OCI-LY7 (cell line): ENCODE measurements at regions not wholly inside any gene's neighbourhood (a gene's known extent, or its start where the extent isn't known, plus 50 kb on each side); places are given as distances from the start of the nearest gene placed in this dataset.

Source experiments
- BruUV-seq: library from RNA; stranded (reverse); fragments of 400-500 nt; replicated peaks from 2 replicates; lab custom pipeline; 2021; lab: Mats Ljungman, UMichigan
- CTCF ChIA-PET: fragments of 300-600 bp; sonication (Branson Sonifier 250); formaldehyde crosslinking; loops from one replicate; lab custom pipeline; 2022; ENCODE audit warnings: antibody characterized with exemption; ENCODE audit not compliant: unreplicated experiment; lab: Charles Lee
- POLR2A ChIA-PET: fragments of 300-600 bp; sonication (Branson Sonifier 250); formaldehyde crosslinking; loops from one replicate; lab custom pipeline; 2022; ENCODE audit warnings: antibody characterized with exemption; lab: Charles Lee
- DNase-seq: peaks from one replicate; pipeline ENCODE4 v3.0.0-alpha.2; 2015; ENCODE audit warnings: low spot score
- H2AFZ ChIP-seq: fragments of 200-600 bp; sonication (generic), shearing (Covaris generic); 2 replicates; pipeline ENCODE4 v1.6.1; 2014; ENCODE audit warnings: mild to moderate bottlenecking, antibody characterized with exemption, low read length, moderate library complexity
- H3K27ac ChIP-seq: fragments of 200-600 bp; sonication (generic); 2 replicates; pipeline ENCODE4 v1.5.1; 2014; ENCODE audit warnings: mixed run types, low read depth, mild to moderate bottlenecking, moderate library complexity, low read length, inconsistent platforms; ENCODE audit not compliant: poor library complexity, severe bottlenecking
- H3K36me3 ChIP-seq: fragments of 200-600 bp; sonication (generic); 2 replicates; pipeline ENCODE4 v1.6.1; 2014; ENCODE audit warnings: mild to moderate bottlenecking, antibody characterized with exemption, low read length, moderate library complexity, mixed read lengths; ENCODE audit not compliant: insufficient read depth
- H3K4me1 ChIP-seq: fragments of 200-600 bp; sonication (generic); 2 replicates; pipeline ENCODE4 v1.5.1; 2014; ENCODE audit warnings: mild to moderate bottlenecking, low read length; ENCODE audit not compliant: insufficient read depth, poor library complexity, severe bottlenecking
- H3K4me2 ChIP-seq: fragments of 200-600 bp; sonication (generic); 2 replicates; pipeline ENCODE4 v1.6.1; 2014; ENCODE audit warnings: mild to moderate bottlenecking, low read length
- H3K4me3 ChIP-seq: fragments of 200-600 bp; sonication (generic); 2 replicates; pipeline ENCODE4 v1.5.1; 2014; ENCODE audit warnings: mild to moderate bottlenecking, low read depth, low read length; ENCODE audit not compliant: poor library complexity, severe bottlenecking
- H3K79me2 ChIP-seq: fragments of 200-600 bp; sonication (generic); 2 replicates; pipeline ENCODE4 v1.6.1; 2016; ENCODE audit warnings: low read depth, mild to moderate bottlenecking, low read length, moderate library complexity, mixed read lengths; ENCODE audit not compliant: insufficient read depth
- H3K9me2 ChIP-seq: fragments of 200-600 bp; sonication (generic); 2 replicates; pipeline ENCODE4 v1.6.1; 2016; ENCODE audit warnings: mild to moderate bottlenecking, low read length, mixed read lengths; ENCODE audit not compliant: insufficient read depth
- H3K9me3 ChIP-seq: fragments of 200-600 bp; sonication (generic); 2 replicates; pipeline ENCODE4 v1.6.1; 2014; ENCODE audit warnings: mild to moderate bottlenecking, mixed run types, low read length, mixed read lengths
- H4K20me1 ChIP-seq: fragments of 200-600 bp; sonication (generic); 2 replicates; pipeline ENCODE4 v1.6.1; 2014; ENCODE audit warnings: mild to moderate bottlenecking, antibody characterized with exemption, low read length, moderate library complexity, mixed read lengths; ENCODE audit not compliant: insufficient read depth
- EZH2phosphoT487 ChIP-seq: fragments of 200-600 bp; sonication (generic); IDR thresholded peaks from 2 replicates; pipeline ENCODE4 v1.6.1; 2018; ENCODE audit warnings: low read depth, borderline replicate concordance, mild to moderate bottlenecking, mixed run types, antibody characterized with exemption, low read length, moderate library complexity, mixed read lengths
- intact Hi-C: fragments of 100-400 bp; cut with micrococcal nuclease; formaldehyde crosslinking; loops from one replicate; pipeline ENCODE4 v1.10.0; 2022; ENCODE audit not compliant: unreplicated experiment
- TF ChIP-seq, protein P1 (sequence below): fragments of 200-600 bp; sonication (generic); conservative IDR thresholded peaks from 2 replicates; pipeline ENCODE4 v1.5.1; 2014; ENCODE audit warnings: mild to moderate bottlenecking, antibody characterized with exemption, low read length, moderate library complexity, mixed read lengths

DNA sequence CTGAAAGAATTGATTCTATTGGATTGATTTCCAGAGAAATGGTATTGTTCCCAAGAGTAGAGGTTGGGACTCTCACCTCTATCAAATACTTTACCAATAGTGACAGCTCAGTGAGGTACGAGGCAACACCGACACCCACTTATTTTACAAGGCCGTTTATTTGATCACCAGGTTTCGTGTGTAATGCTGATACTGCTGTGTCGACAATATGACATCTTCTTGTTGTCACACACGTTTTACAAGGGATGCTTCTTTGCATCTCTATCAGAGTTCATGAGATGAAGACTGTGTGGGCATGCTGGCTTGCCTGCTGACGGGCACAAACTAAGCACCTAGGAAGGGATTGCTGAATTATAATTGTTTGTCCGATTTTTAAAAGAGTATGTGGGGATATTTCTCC is 217.8 kb upstream of the EGLN3 start:
- H3K36me3 ChIP-seq, result no peaks in the 10 kb centered on the region
- no peak for TF ChIP-seq EZH2phosphoT487
- TF ChIP-seq, protein P1, sequence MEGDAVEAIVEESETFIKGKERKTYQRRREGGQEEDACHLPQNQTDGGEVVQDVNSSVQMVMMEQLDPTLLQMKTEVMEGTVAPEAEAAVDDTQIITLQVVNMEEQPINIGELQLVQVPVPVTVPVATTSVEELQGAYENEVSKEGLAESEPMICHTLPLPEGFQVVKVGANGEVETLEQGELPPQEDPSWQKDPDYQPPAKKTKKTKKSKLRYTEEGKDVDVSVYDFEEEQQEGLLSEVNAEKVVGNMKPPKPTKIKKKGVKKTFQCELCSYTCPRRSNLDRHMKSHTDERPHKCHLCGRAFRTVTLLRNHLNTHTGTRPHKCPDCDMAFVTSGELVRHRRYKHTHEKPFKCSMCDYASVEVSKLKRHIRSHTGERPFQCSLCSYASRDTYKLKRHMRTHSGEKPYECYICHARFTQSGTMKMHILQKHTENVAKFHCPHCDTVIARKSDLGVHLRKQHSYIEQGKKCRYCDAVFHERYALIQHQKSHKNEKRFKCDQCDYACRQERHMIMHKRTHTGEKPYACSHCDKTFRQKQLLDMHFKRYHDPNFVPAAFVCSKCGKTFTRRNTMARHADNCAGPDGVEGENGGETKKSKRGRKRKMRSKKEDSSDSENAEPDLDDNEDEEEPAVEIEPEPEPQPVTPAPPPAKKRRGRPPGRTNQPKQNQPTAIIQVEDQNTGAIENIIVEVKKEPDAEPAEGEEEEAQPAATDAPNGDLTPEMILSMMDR, result no peak
- ChIA-PET CTCF (no interaction called here), POLR2A (interaction anchor here (0.6 kb wide), 1 partner anchor 314 kb away, joined by 3 read pairs; no protein-coding TSS in a partner anchor)
- H2AFZ ChIP-seq, result no peak overlapping the region
- no peaks in the 10 kb centered on the region for H3K9me2 ChIP-seq
- H3K4me2 ChIP-seq, result no peak overlapping the region
- DNase-seq, result no peak
- intact Hi-C loops, result no loop called here
- no peaks in the 10 kb centered on the region for H3K79me2 ChIP-seq
- H3K4me3 ChIP-seq, result no peak overlapping the region
- H3K9me3 ChIP-seq, result no peaks in the 10 kb centered on the region
- H4K20me1 ChIP-seq, result no peaks in the 10 kb centered on the region
- no peak overlapping the region for H3K27ac ChIP-seq
- H3K4me1 ChIP-seq, result no peaks in the 10 kb centered on the region
- no TSS peak for BruUV-seq

DNA sequence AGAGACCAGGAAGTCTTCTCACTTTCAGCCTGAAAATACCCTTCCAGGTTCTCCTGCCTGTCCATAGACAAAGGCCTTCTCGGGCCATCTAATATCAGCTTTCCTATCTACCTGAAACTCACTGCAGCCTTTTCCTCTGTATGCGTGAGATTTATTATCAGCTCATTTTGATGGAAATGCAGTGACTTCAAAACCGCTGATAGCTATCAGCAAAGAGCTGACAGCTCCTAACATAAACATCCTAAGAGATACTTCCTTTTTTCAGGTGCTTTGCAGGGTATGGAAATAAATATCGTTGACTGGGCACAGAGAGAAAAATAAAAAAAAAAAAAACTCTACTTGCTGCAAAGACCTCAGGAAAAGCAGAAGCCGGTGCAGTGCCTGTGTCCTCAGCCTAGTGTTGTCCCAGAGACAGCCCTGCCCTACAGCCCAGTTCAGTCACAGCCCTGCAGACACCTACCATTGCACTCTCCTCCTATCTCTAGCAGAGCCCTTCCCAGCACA is 215.0 kb upstream of the EGLN3 start:
- POLR2A ChIA-PET, result interaction anchor here (0.7 kb wide), 1 partner anchor 179 kb away, joined by 3 read pairs; no protein-coding TSS in a partner anchor
- no TSS peak for BruUV-seq
- DNase-seq, result no peak
- intact Hi-C loops, result no loop called here
- Histone ChIP-seq H3K4me3 (no peak overlapping the region), H3K9me3 (no peaks in the 10 kb centered on the region), H3K4me1 (no peaks in the 10 kb centered on the region), H3K36me3 (no peaks in the 10 kb centered on the region), H3K9me2 (no peaks in the 10 kb centered on the region), H3K4me2 (no peak overlapping the region), H2AFZ (no peak overlapping the region), H3K79me2 (no peaks in the 10 kb centered on the region), H4K20me1 (no peaks in the 10 kb centered on the region), H3K27ac (no peak overlapping the region)
- CTCF ChIA-PET, result no interaction called here
- TF ChIP-seq EZH2phosphoT487, result no peak
- TF ChIP-seq, protein P1, result no peak

DNA sequence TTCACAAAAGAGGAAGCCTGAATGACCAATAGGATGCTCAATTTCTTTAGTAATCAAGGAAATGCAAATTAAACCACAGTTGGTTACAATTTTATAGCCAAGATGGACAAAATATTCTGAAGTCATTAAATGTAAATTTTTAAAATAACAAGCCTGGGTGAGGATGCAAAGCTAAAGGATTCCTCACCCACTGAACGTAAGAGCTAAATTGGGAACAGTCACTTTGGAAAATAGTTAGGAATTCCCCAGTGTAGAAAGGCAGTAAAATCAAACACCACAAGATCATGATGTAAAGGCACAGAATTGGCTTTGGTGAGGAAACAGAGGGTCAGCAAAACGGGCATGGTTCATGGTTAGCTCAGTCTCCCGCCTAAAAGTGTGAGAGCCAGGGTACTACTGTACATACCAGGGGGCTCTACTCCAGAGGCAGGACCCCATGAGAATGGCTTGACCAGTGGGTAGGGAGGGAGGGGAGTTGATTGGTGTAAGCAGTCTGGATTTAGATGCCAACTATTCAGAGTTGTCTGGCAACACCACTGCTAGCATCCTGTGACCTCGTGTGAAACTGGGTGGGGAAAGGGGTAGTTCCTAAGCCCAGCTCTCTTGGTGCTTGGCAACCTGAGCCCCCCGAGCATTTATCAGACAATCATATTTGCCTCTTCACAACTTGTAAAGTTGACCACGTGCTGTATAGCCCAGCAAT is 213.4 kb upstream of the EGLN3 start:
- ChIA-PET POLR2A (interaction anchor here (1.0 kb wide), 1 partner anchor 9 kb away, joined by 4 read pairs; no protein-coding TSS in a partner anchor), CTCF (no interaction called here)
- Histone ChIP-seq H2AFZ (no peak overlapping the region), H3K27ac (no peak overlapping the region), H3K9me3 (no peaks in the 10 kb centered on the region), H3K36me3 (no peaks in the 10 kb centered on the region), H3K4me2 (no peak overlapping the region), H3K9me2 (no peaks in the 10 kb centered on the region), H4K20me1 (no peaks in the 10 kb centered on the region), H3K79me2 (no peaks in the 10 kb centered on the region), H3K4me1 (no peaks in the 10 kb centered on the region), H3K4me3 (no peak overlapping the region)
- DNase-seq, result no peak
- intact Hi-C loops, result no loop called here
- no TSS peak for BruUV-seq
- TF ChIP-seq, protein P1, result no peak
- TF ChIP-seq EZH2phosphoT487, result no peak
